Endothelial cell of umbilical vein (primary cell): ENCODE measurements at regions not wholly inside any gene's neighbourhood (a gene's known extent, or its start where the extent isn't known, plus 50 kb on each side); places are given as distances from the start of the nearest gene placed in this dataset.

Experiments used
- BruUV-seq: library from RNA; stranded (reverse); fragments of 400-500 nt; replicated peaks from 2 replicates; lab custom pipeline; 2021; lab: Mats Ljungman, UMichigan
- CTCF ChIA-PET: fragments of 300-600, 350-600 bp; sonication (Branson Sonifier 250); formaldehyde crosslinking; loops from one replicate; lab custom pipeline; 2021; ENCODE audit warnings: antibody characterized with exemption, inconsistent platforms; lab: Charles Lee
- POLR2A ChIA-PET: fragments of 300-600, 350-600 bp; sonication (Branson Sonifier 250); formaldehyde crosslinking; loops from one replicate; lab custom pipeline; 2021; ENCODE audit warnings: antibody characterized with exemption, inconsistent platforms; lab: Charles Lee
- DNase-seq: peaks from one replicate; pipeline ENCODE4 v3.0.0-alpha.2; 2011; ENCODE audit warnings: low read depth, low spot score
- FAIRE-seq: peaks from 2 replicates; lab custom pipeline; 2011; peaks lifted over from hg19 to GRCh38; lab: Jason Lieb, UNC
- H2AFZ ChIP-seq: 2 replicates; pipeline ENCODE4 v1.6.0; 2012; ENCODE audit warnings: low read depth, low read length, control low read depth, inconsistent platforms
- H3K27ac ChIP-seq: 2 replicates; pipeline ENCODE4 v1.5.1; 2011; ENCODE audit warnings: low read depth, mild to moderate bottlenecking, control low read depth, low read length, moderate library complexity; ENCODE audit not compliant: insufficient read depth
- H3K27me3 ChIP-seq, 2 experiments: 2 replicates each; pipeline versions ENCODE4 v1.6.0 to v1.6.1; 2011; ENCODE audit warnings: low read length in 2 of 2, mixed read lengths in 1 of 2; ENCODE audit not compliant: control insufficient read depth in 2 of 2, insufficient read depth in 2 of 2
- H3K36me3 ChIP-seq, 2 experiments: 2 replicates in 1 of 2; 3 replicates in 1 of 2; pipeline ENCODE4 v1.5.1; 2011; ENCODE audit warnings: low read length in 2 of 2, mild to moderate bottlenecking in 1 of 2, moderate library complexity in 1 of 2; ENCODE audit not compliant: control insufficient read depth in 2 of 2, insufficient read depth in 2 of 2; ENCODE audit errors: extremely low read depth in 1 of 2
- H3K4me1 ChIP-seq: 3 replicates; pipeline ENCODE4 v1.5.1; 2011; ENCODE audit warnings: mild to moderate bottlenecking, low read length; ENCODE audit not compliant: control insufficient read depth, insufficient read depth; ENCODE audit errors: extremely low read depth
- H3K4me2 ChIP-seq: 2 replicates; pipeline ENCODE4 v1.6.1; 2011; ENCODE audit warnings: low read length, control low read depth, mixed read lengths; ENCODE audit not compliant: insufficient read depth
- H3K4me3 ChIP-seq, 3 experiments: fragments of 200-600 bp in 1 of 3; sonication (generic), shearing (Covaris generic) in 1 of 3; replicated peaks in 1 of 3; 2 replicates each; pipeline ENCODE4 v1.5.1; 2011 to 2016; ENCODE audit warnings: control low read depth in 3 of 3, low read length in 3 of 3, mild to moderate bottlenecking in 2 of 3, inconsistent platforms in 1 of 3, low read depth in 1 of 3, moderate library complexity in 1 of 3; ENCODE audit not compliant: insufficient read depth in 1 of 3
- H3K79me2 ChIP-seq: 2 replicates; pipeline ENCODE4 v1.6.0; 2012; ENCODE audit warnings: low read length, inconsistent platforms; ENCODE audit not compliant: control insufficient read depth, insufficient read depth
- H3K9ac ChIP-seq: replicated peaks from 2 replicates; pipeline ENCODE3; 2011; ENCODE audit warnings: low read length, control low read depth; ENCODE audit not compliant: insufficient read depth; ENCODE audit errors: extremely low read depth
- H3K9me1 ChIP-seq: replicated peaks from 3 replicates; pipeline ENCODE4 v1.6.0; 2011; ENCODE audit warnings: mild to moderate bottlenecking, low read length; ENCODE audit not compliant: control insufficient read depth, insufficient read depth; ENCODE audit errors: extremely low read depth
- H3K9me3 ChIP-seq: replicated peaks from 2 replicates; pipeline ENCODE4 v1.5.1; 2012; ENCODE audit warnings: low read length, inconsistent platforms; ENCODE audit not compliant: control insufficient read depth, insufficient read depth
- H4K20me1 ChIP-seq: replicated peaks from 2 replicates; pipeline ENCODE3; 2011; ENCODE audit warnings: mild to moderate bottlenecking, low read length; ENCODE audit not compliant: control insufficient read depth, insufficient read depth; ENCODE audit errors: extremely low read depth
- CTCF ChIP-seq, 2 donors: IDR thresholded peaks; 1 replicate in 1 of 2; 2 replicates in 1 of 2; pipeline ENCODE4 v1.5.1; 2011; ENCODE audit warnings: low read length in 2 of 2, mild to moderate bottlenecking in 2 of 2, moderate library complexity in 2 of 2, control low read depth in 1 of 2, inconsistent platforms in 1 of 2, low read depth in 1 of 2; ENCODE audit not compliant: insufficient read depth in 1 of 2; ENCODE audit errors: extremely low read depth in 1 of 2
- EZH2 ChIP-seq: IDR thresholded peaks from 2 replicates; pipeline ENCODE4 v1.6.1; 2012; ENCODE audit warnings: borderline replicate concordance, low read depth, mild to moderate bottlenecking, moderate library complexity, low read length, inconsistent platforms; ENCODE audit not compliant: severe bottlenecking
- FOS ChIP-seq: IDR thresholded peaks from 2 replicates; pipeline ENCODE4 v1.6.1; 2011; ENCODE audit warnings: mild to moderate bottlenecking, low read length, moderate library complexity, borderline replicate concordance; ENCODE audit not compliant: insufficient read depth
- GATA2 ChIP-seq: IDR thresholded peaks from 2 replicates; pipeline ENCODE4 v1.7.0; 2011; ENCODE audit warnings: low read depth, mild to moderate bottlenecking, moderate library complexity, mixed read lengths, low read length; ENCODE audit not compliant: insufficient read length, insufficient read depth
- JUN ChIP-seq: IDR thresholded peaks from 2 replicates; pipeline ENCODE4 v1.6.1; 2011; ENCODE audit warnings: borderline replicate concordance, low read depth; ENCODE audit not compliant: insufficient read length, insufficient read depth
- MAX ChIP-seq: IDR thresholded peaks from 2 replicates; pipeline ENCODE4 v1.6.1; 2011; ENCODE audit not compliant: insufficient read depth, insufficient read length
- MYC ChIP-seq: IDR thresholded peaks from one replicate; pipeline ENCODE4 v1.6.1; 2011; ENCODE audit warnings: mild to moderate bottlenecking, low read depth, low read length
- POLR2A ChIP-seq: IDR thresholded peaks from 2 replicates; pipeline ENCODE4 v1.6.1; 2012; ENCODE audit warnings: low read depth, mild to moderate bottlenecking, control low read depth, low read length
- POLR2AphosphoS5 ChIP-seq: IDR thresholded peaks from 2 replicates; pipeline ENCODE4 v1.6.1; 2012; ENCODE audit warnings: low read depth, mild to moderate bottlenecking, control low read depth, low read length, moderate library complexity; ENCODE audit not compliant: insufficient read depth
- dilution Hi-C: fragments of 300-500 bp; cut with MboI; formaldehyde crosslinking; loops from one replicate; pipeline ENCODE4 v1.15.0; 2019; ENCODE audit warnings: low sequenced_read_pairs; ENCODE audit not compliant: extremely low pct_ligation_motif_present
- intact Hi-C: fragments of 100-400 bp; cut with micrococcal nuclease; formaldehyde crosslinking; loops from one replicate; pipeline ENCODE4 v1.10.0; 2022

DNA sequence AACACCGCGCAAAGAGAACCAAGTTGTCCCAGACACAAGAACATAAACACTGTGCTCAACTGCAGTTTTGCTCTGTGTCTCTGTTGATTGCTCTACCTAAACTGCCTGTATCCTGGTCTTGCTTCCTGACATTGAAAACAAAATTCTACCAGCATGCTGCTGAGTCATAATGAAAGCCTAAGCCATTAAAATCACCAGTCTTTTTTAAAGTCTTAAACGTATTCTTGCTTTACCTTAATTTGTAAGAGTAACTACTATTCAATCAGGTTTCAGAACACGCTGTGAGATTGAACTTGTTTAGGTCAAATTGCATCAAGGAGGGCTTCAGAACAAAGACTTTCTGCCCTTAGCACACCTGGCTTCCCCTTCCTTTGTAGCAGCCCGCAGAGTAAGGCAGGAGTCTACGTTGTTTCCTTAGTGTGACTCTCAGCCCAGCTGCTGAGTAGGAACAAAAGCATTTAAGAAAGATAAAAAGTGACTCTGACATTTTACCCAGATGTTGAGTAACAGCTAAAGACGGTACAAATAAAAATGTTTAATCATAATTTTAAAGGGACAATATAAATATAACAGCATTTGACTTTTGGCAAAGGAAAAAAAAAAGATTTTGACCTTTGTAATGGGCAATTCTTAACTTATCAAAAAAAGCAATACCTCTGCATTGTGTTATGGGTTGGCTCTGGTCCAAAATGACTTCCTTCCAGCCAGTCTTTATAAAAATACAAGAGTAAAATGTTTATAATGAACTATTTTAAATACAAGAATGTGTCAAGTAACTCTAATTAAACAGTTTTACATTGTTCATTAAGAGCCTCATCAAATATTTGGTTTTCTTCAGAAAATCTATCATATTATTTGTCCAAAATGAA, 186.9 kb upstream of the ADGRL4 start:
- intact Hi-C loops = loop anchor here (1.0 kb wide), 6 partner anchors 32 to 360 kb away; partner anchors contain the start of gene ADGRL4
- no peaks in the 10 kb centered on the region for H3K79me2 ChIP-seq
- CTCF ChIA-PET = interaction anchor here (1.0 to 1.5 kb wide), 3 partner anchors 239 to 354 kb away, joined by 3 to 11 read pairs (median 3); no protein-coding TSS in a partner anchor
- H3K4me2 ChIP-seq = peak overlapping the region; percentile 95
- TF ChIP-seq POLR2AphosphoS5 (peak; percentile 59), FOS (peak; percentile 57), POLR2A (no peak)
- H3K4me3 ChIP-seq = peak overlapping the region in 1 of 3 experiments; percentile 3
- peak overlapping the region; percentile 96 for H3K27ac ChIP-seq
- dilution Hi-C loops = no loop called here
- H3K4me1 ChIP-seq = peaks cover 38% of the 10 kb centered on the region
- H3K9me3 ChIP-seq = no peaks in the 10 kb centered on the region
- POLR2A ChIA-PET = interaction anchor here (0.6 kb wide), 1 partner anchor 194 kb away, joined by 3 read pairs; no protein-coding TSS in a partner anchor
- no peaks in the 10 kb centered on the region for H3K9me1 ChIP-seq
- peak; percentile 76 for FAIRE-seq
- DNase-seq = peak; percentile 92
- H3K36me3 ChIP-seq = no peaks in the 10 kb centered on the region
- H2AFZ ChIP-seq = peak overlapping the region; percentile 66
- no peaks in the 10 kb centered on the region for H3K27me3 ChIP-seq
- no peaks in the 10 kb centered on the region for H4K20me1 ChIP-seq
- H3K9ac ChIP-seq = peak overlapping the region; percentile 62
- BruUV-seq = TSS peak; percentile 68

DNA sequence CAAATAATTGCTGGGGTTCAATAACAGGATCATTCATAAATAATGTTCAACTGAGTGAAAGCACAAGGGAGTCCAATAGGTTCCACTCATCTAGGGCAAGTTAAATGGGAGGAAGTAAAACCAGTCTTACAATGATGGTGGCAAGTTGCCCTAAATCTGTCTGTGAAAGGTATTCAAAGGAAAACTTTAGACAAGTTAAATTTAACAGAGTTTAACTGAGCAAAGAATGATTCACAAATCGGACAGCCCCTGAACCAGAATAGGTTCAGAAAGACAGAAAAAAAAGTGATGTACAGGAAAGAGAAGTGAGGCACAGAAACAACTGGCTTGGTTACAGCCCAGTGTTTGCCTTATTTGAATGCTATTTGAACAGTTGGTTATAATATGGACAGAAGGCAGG, 183.5 kb upstream of the ADGRL4 start:
- CTCF ChIA-PET = no interaction called here
- Histone ChIP-seq H2AFZ (no peak overlapping the region), H3K9me1 (no peaks in the 10 kb centered on the region), H3K9ac (no peak overlapping the region), H3K27ac (no peak overlapping the region), H3K36me3 (no peaks in the 10 kb centered on the region), H3K9me3 (no peaks in the 10 kb centered on the region), H3K4me3 (no peak overlapping the region), H3K79me2 (no peaks in the 10 kb centered on the region), H3K4me2 (no peak overlapping the region), H3K4me1 (peaks cover 49% of the 10 kb centered on the region), H4K20me1 (no peaks in the 10 kb centered on the region), H3K27me3 (no peaks in the 10 kb centered on the region)
- DNase-seq (no peak), FAIRE-seq (no peak)
- TF ChIP-seq FOS (no peak), CTCF (IDR thresholded peaks at IDR 0.05; ENCODE audit: extremely low read depth in 1 of 2, insufficient read depth in 1 of 2, low read depth in 1 of 2, low read length in 2 of 2) (no peak), POLR2AphosphoS5 (no peak), MYC (no peak), JUN (no peak), POLR2A (no peak), MAX (no peak), EZH2 (no peak), GATA2 (no peak)
- POLR2A ChIA-PET = no interaction called here
- dilution Hi-C loops = no loop called here
- intact Hi-C loops = no loop called here
- no TSS peak for BruUV-seq
